AG04450 (cell line): ENCODE measurements at regions not wholly inside any gene's neighbourhood (a gene's known extent, or its start where the extent isn't known, plus 50 kb on each side); places are given as distances from the start of the nearest gene placed in this dataset.

Experiments
- CTCF ChIA-PET: fragments of 300-600, 350-600 bp; formaldehyde crosslinking; extraction: SDS; loops from one replicate; lab custom pipeline; 2022; ENCODE audit warnings: antibody characterized with exemption, inconsistent platforms; lab: Charles Lee
- POLR2A ChIA-PET: fragments of 350-600 bp; formaldehyde crosslinking; extraction: SDS; loops from one replicate; lab custom pipeline; 2021; ENCODE audit warnings: antibody characterized with exemption, inconsistent platforms; lab: Yijun Ruan, JAX
- DNase-seq: peaks from one replicate; pipeline ENCODE4 v3.0.0-alpha.2; 2011; ENCODE audit warnings: low read depth, low spot score
- H3K27ac ChIP-seq: one replicate; pipeline ENCODE4 v1.5.1; 2012; ENCODE audit warnings: low read depth, low read length, control low read depth
- H3K27me3 ChIP-seq: one replicate; pipeline ENCODE4 v1.6.0; 2012; ENCODE audit warnings: low read length; ENCODE audit not compliant: control insufficient read depth, insufficient read depth
- H3K4me3 ChIP-seq: 2 replicates; pipeline ENCODE4 v1.5.1; 2011; ENCODE audit warnings: mild to moderate bottlenecking, low read depth, low read length, control low read depth
- H3K9me3 ChIP-seq: 2 replicates; pipeline ENCODE4 v1.5.1; 2012; ENCODE audit warnings: low read length; ENCODE audit not compliant: control insufficient read depth, insufficient read depth
- TF ChIP-seq, protein P1 (sequence below): IDR thresholded peaks from 2 replicates; pipeline ENCODE4 v1.5.1; 2011; ENCODE audit warnings: low read depth, low read length, control low read depth, inconsistent platforms

DNA sequence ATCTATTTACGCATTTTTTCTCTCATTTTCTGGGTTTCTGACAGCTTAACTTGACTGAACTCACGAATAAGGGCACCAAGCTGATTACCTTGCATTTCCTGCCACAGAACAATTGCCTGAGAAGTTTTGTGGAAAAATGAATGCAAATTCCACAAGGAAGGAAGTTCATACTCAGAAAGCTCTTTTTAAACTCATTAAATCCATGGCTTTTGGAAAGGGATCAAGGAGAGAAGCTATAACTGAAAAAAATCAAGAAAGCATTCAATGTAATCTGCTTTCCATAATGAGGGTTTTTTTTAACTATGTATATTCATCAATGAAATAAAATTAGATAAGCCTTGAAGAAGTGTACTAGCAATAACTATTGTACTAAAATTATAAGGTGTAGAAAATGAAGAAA is 252.5 kb downstream of the GPM6A start:
- TF ChIP-seq, protein P1, sequence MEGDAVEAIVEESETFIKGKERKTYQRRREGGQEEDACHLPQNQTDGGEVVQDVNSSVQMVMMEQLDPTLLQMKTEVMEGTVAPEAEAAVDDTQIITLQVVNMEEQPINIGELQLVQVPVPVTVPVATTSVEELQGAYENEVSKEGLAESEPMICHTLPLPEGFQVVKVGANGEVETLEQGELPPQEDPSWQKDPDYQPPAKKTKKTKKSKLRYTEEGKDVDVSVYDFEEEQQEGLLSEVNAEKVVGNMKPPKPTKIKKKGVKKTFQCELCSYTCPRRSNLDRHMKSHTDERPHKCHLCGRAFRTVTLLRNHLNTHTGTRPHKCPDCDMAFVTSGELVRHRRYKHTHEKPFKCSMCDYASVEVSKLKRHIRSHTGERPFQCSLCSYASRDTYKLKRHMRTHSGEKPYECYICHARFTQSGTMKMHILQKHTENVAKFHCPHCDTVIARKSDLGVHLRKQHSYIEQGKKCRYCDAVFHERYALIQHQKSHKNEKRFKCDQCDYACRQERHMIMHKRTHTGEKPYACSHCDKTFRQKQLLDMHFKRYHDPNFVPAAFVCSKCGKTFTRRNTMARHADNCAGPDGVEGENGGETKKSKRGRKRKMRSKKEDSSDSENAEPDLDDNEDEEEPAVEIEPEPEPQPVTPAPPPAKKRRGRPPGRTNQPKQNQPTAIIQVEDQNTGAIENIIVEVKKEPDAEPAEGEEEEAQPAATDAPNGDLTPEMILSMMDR, result no peak
- CTCF ChIA-PET, result interaction anchor here (0.6 kb wide), 1 partner anchor 766 kb away, joined by 3 read pairs; no protein-coding TSS in a partner anchor
- POLR2A ChIA-PET, result no interaction called here
- Histone ChIP-seq H3K27ac (no peak overlapping the region), H3K4me3 (no peak overlapping the region), H3K9me3 (no peaks in the 10 kb centered on the region), H3K27me3 (no peaks in the 10 kb centered on the region)
- no peak for DNase-seq

GRCh38 chr4:175560604-175561003 is 251.5 kb downstream of the GPM6A start:
- CTCF ChIA-PET, result no interaction called here
- DNase-seq, result no peak
- Histone ChIP-seq H3K27ac (no peak overlapping the region), H3K4me3 (no peak overlapping the region), H3K27me3 (no peaks in the 10 kb centered on the region), H3K9me3 (no peaks in the 10 kb centered on the region)
- POLR2A ChIA-PET, result no interaction called here
- TF ChIP-seq, protein P1, result no peak

- Histone ChIP-seq H3K27ac (no peak overlapping the region), H3K27me3 (no peaks in the 10 kb centered on the region), H3K9me3 (no peaks in the 10 kb centered on the region), H3K4me3 (no peak overlapping the region)
- TF ChIP-seq, protein P1, result no peak
- ChIA-PET CTCF (no interaction called here), POLR2A (no interaction called here)
- no peak for DNase-seq
These were observed 250.4 kb downstream of the GPM6A start for GRCh38 chr4:175561696-175562095.

DNA sequence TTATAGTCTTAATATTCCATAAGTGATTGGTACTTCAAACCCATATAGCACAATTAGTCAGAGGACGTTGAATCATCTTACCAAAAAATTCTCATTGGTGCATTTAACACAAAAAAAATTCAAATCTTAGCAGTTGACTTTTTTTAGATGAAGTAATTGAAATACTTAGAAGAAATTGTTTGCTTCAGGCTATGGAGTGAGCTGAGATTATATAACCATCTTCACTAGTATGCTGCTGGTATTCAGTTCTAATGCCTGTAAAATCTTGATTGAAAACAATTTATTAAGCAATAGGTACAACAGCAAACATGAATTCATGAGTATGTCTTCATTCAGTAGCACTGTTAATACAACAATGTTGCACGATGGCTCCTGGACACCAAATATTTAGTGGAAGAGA is 250.0 kb downstream of the GPM6A start:
- no peak overlapping the region for H3K27ac ChIP-seq
- TF ChIP-seq, protein P1, result no peak
- DNase-seq, result no peak
- no peak overlapping the region for H3K4me3 ChIP-seq
- H3K27me3 ChIP-seq, result no peaks in the 10 kb centered on the region
- POLR2A ChIA-PET, result no interaction called here
- CTCF ChIA-PET, result no interaction called here
- no peaks in the 10 kb centered on the region for H3K9me3 ChIP-seq

GRCh38 chr4:175562542-175562941 is 249.5 kb downstream of the GPM6A start:
- TF ChIP-seq, protein P1, result no peak
- Histone ChIP-seq H3K27ac (no peak overlapping the region), H3K9me3 (no peaks in the 10 kb centered on the region), H3K4me3 (no peak overlapping the region), H3K27me3 (no peaks in the 10 kb centered on the region)
- ChIA-PET CTCF (no interaction called here), POLR2A (no interaction called here)
- no peak for DNase-seq
